GM23338 (cell line): ENCODE measurements at regions not wholly inside any gene's neighbourhood (a gene's known extent, or its start where the extent isn't known, plus 50 kb on each side); places are given as distances from the start of the nearest gene placed in this dataset.

Experiments
- ATAC-seq: fragments of 200-7000 bp; cut with Tn5 transposase; 3 replicates; pipeline ENCODE4 v1.9.1; 2020
- DNase-seq: peaks from one replicate; pipeline ENCODE4 v3.0.0-alpha.2; 2015; ENCODE audit warnings: low spot score
- H2AFZ ChIP-seq: fragments of 200-600 bp; sonication (generic); 2 replicates; pipeline ENCODE4 v1.8.0; 2016; ENCODE audit warnings: antibody characterized with exemption, mild to moderate bottlenecking, moderate library complexity
- H3F3A ChIP-seq: fragments of 200-600 bp; sonication (generic); replicated peaks from 2 replicates; pipeline ENCODE4 v1.8.0; 2017; ENCODE audit warnings: antibody characterized with exemption, mixed run types, low read depth
- H3K27ac ChIP-seq: fragments of 200-600 bp; sonication (generic); 2 replicates; pipeline ENCODE4 v1.6.1; 2016; ENCODE audit warnings: low read depth
- H3K27me3 ChIP-seq: fragments of 200-600 bp; sonication (generic); 2 replicates; pipeline ENCODE4 v1.8.0; 2016; ENCODE audit warnings: mild to moderate bottlenecking, mixed run types, moderate library complexity; ENCODE audit not compliant: insufficient read depth
- H3K36me3 ChIP-seq: fragments of 200-600 bp; sonication (generic); 2 replicates; pipeline ENCODE4 v1.8.0; 2016; ENCODE audit warnings: mild to moderate bottlenecking; ENCODE audit not compliant: insufficient read depth
- H3K4me1 ChIP-seq: fragments of 200-600 bp; sonication (generic); 2 replicates; pipeline ENCODE4 v1.8.0; 2016; ENCODE audit warnings: mild to moderate bottlenecking, moderate library complexity; ENCODE audit not compliant: insufficient read depth
- H3K4me2 ChIP-seq: fragments of 200-600 bp; sonication (generic); 2 replicates; pipeline ENCODE4 v1.7.1; 2017; ENCODE audit warnings: mixed run types
- H3K4me3 ChIP-seq: fragments of 200-600 bp; sonication (generic); 2 replicates; pipeline ENCODE4 v1.6.1; 2016; ENCODE audit warnings: mixed run types
- H3K79me2 ChIP-seq: fragments of 200-600 bp; sonication (generic); replicated peaks from 2 replicates; pipeline ENCODE4 v1.8.0; 2017; ENCODE audit warnings: mild to moderate bottlenecking; ENCODE audit not compliant: insufficient read depth
- H3K9me2 ChIP-seq: fragments of 200-600 bp; sonication (generic); 2 replicates; pipeline ENCODE4 v1.8.0; 2017; ENCODE audit not compliant: insufficient read depth
- H4K20me1 ChIP-seq: fragments of 200-600 bp; sonication (generic); replicated peaks from 2 replicates; pipeline ENCODE4 v1.8.0; 2017; ENCODE audit warnings: mild to moderate bottlenecking; ENCODE audit not compliant: insufficient read depth
- H3K27ac Mint-ChIP-seq: 2 replicates; pipeline ENCODE4 v1.8.0; 2020; ENCODE audit warnings: inconsistent platforms, mild to moderate bottlenecking, moderate library complexity, mixed read lengths
- H3K27me3 Mint-ChIP-seq: 3 replicates; pipeline ENCODE4 v1.8.0; 2022; ENCODE audit warnings: low read depth, mild to moderate bottlenecking, moderate library complexity, mixed read lengths, inconsistent platforms; ENCODE audit not compliant: insufficient read depth, poor library complexity
- H3K36me3 Mint-ChIP-seq: 3 replicates; pipeline ENCODE4 v1.8.0; 2021; ENCODE audit warnings: low read depth, mild to moderate bottlenecking, inconsistent platforms, moderate library complexity, mixed read lengths
- H3K4me1 Mint-ChIP-seq: 3 replicates; pipeline ENCODE4 v1.8.0; 2020; ENCODE audit warnings: mild to moderate bottlenecking, inconsistent platforms, mixed read lengths
- H3K4me3 Mint-ChIP-seq: 3 replicates; pipeline ENCODE4 v1.8.0; 2021; ENCODE audit warnings: moderate library complexity, mild to moderate bottlenecking, inconsistent platforms, mixed read lengths
- H3K9me3 Mint-ChIP-seq: 3 replicates; pipeline ENCODE4 v1.8.0; 2020; ENCODE audit warnings: moderate library complexity, mild to moderate bottlenecking, inconsistent platforms, mixed read lengths
- CREB1 ChIP-seq: fragments of 250-450 bp; sonication (Bioruptor Pico); IDR thresholded peaks from 2 replicates; pipeline ENCODE4 v1.5.0; 2020; ENCODE audit warnings: low read depth, mild to moderate bottlenecking, moderate library complexity
- ETS1 ChIP-seq: IDR thresholded peaks from 2 replicates; pipeline ENCODE4 v1.6.1; 2016; ENCODE audit warnings: antibody characterized with exemption
- EZH2 ChIP-seq: fragments of 200-600 bp; sonication (generic); IDR thresholded peaks from one replicate; pipeline ENCODE4 v1.8.0; 2017; ENCODE audit warnings: antibody characterized with exemption, mild to moderate bottlenecking, low read depth; ENCODE audit not compliant: unreplicated experiment
- EZH2phosphoT487 ChIP-seq: fragments of 200-600 bp; sonication (generic); IDR thresholded peaks from one replicate; pipeline ENCODE4 v1.8.1; 2018; ENCODE audit warnings: antibody characterized with exemption; ENCODE audit not compliant: unreplicated experiment
- JUNB ChIP-seq: IDR thresholded peaks from one replicate; pipeline ENCODE4 v1.6.1; 2016; ENCODE audit warnings: antibody characterized with exemption; ENCODE audit not compliant: unreplicated experiment
- NANOG ChIP-seq: IDR thresholded peaks from 2 replicates; pipeline ENCODE4 v1.6.1; 2016; ENCODE audit warnings: antibody characterized with exemption, borderline replicate concordance
- POLR2AphosphoS5 ChIP-seq: IDR thresholded peaks from 2 replicates; pipeline ENCODE4 v1.6.1; 2016; ENCODE audit warnings: antibody characterized with exemption, low read depth
- REST ChIP-seq: IDR thresholded peaks from one replicate; pipeline ENCODE4 v1.6.1; 2018; ENCODE audit warnings: antibody characterized with exemption; ENCODE audit not compliant: unreplicated experiment
- STAT1 ChIP-seq: IDR thresholded peaks from one replicate; pipeline ENCODE4 v1.6.1; 2016; ENCODE audit warnings: antibody characterized with exemption; ENCODE audit not compliant: unreplicated experiment
- ZNF114 ChIP-seq: fragments of 250-450 bp; sonication (Bioruptor Pico); IDR thresholded peaks from 2 replicates; pipeline ENCODE4 v1.5.0; 2020; ENCODE audit warnings: mild to moderate bottlenecking, moderate library complexity
- ZNF462 ChIP-seq: fragments of 250-450 bp; sonication (Bioruptor Pico); IDR thresholded peaks from 2 replicates; pipeline ENCODE4 v1.5.0; 2020; ENCODE audit warnings: mild to moderate bottlenecking, moderate library complexity

- H3K27me3 ChIP-seq = no peaks in the 10 kb centered on the region
- H3K27ac ChIP-seq = no peak overlapping the region
- Mint-ChIP-seq H3K4me1 (peaks cover 8% of the 10 kb centered on the region; the same call in 2 of the 3 replicates), H3K9me3 (no peaks in the 10 kb centered on the region), H3K27me3 (no peaks in the 10 kb centered on the region), H3K27ac (no peak overlapping the region), H3K4me3 (no peak overlapping the region), H3K36me3 (no peaks in the 10 kb centered on the region)
- DNase-seq (no peak), ATAC-seq (no peak)
- no peaks in the 10 kb centered on the region for H3K9me2 ChIP-seq
- H3K79me2 ChIP-seq = no peaks in the 10 kb centered on the region
- no peaks in the 10 kb centered on the region for H3K36me3 ChIP-seq
- no peak for TF ChIP-seq ZNF462 (CRISPR knock-in tag)
- no peak for TF ChIP-seq EZH2phosphoT487
- no peak overlapping the region for H3K4me2 ChIP-seq
- H3K4me1 ChIP-seq = peaks cover 14% of the 10 kb centered on the region; the same call in 1 of the 2 replicates
- no peaks in the 10 kb centered on the region for H4K20me1 ChIP-seq
- no peaks in the 10 kb centered on the region for H3F3A ChIP-seq
- H3K4me3 ChIP-seq = no peak overlapping the region
- no peak overlapping the region for H2AFZ ChIP-seq
Observed at GRCh38 chr4:138634915-138635314, 380.7 kb upstream of the NOCT start.

- Histone ChIP-seq H3K4me3 (no peak overlapping the region), H3K4me1 (peaks cover 14% of the 10 kb centered on the region; the same call in 1 of the 2 replicates), H2AFZ (no peak overlapping the region), H3K27ac (no peak overlapping the region), H3K79me2 (no peaks in the 10 kb centered on the region), H3F3A (no peaks in the 10 kb centered on the region), H3K4me2 (no peak overlapping the region), H3K9me2 (no peaks in the 10 kb centered on the region), H4K20me1 (no peaks in the 10 kb centered on the region), H3K36me3 (no peaks in the 10 kb centered on the region), H3K27me3 (no peaks in the 10 kb centered on the region)
- DNase-seq = no peak
- ATAC-seq = no peak
- H3K4me3 Mint-ChIP-seq = no peak overlapping the region
- H3K27ac Mint-ChIP-seq = no peak overlapping the region
- no peaks in the 10 kb centered on the region for H3K36me3 Mint-ChIP-seq
- no peaks in the 10 kb centered on the region for H3K27me3 Mint-ChIP-seq
- H3K9me3 Mint-ChIP-seq = no peaks in the 10 kb centered on the region
- H3K4me1 Mint-ChIP-seq = peaks cover 8% of the 10 kb centered on the region; the same call in 2 of the 3 replicates
- no peak for TF ChIP-seq POLR2AphosphoS5
- TF ChIP-seq EZH2 = no peak
- no peak for TF ChIP-seq ETS1
- no peak for TF ChIP-seq JUNB
- no peak for TF ChIP-seq NANOG
- no peak for TF ChIP-seq REST
- no peak for TF ChIP-seq CREB1
- TF ChIP-seq EZH2phosphoT487 = no peak
- no peak for TF ChIP-seq ZNF114 (CRISPR knock-in tag)
- no peak for TF ChIP-seq STAT1
Observed at GRCh38 chr4:138633580-138633904, 382.0 kb upstream of the NOCT start.
